Right ventricle myocardium superior (tissue), 1 donor: ENCODE measurements at regions not wholly inside any gene's neighbourhood (a gene's known extent, or its start where the extent isn't known, plus 50 kb on each side); places are given as distances from the start of the nearest gene placed in this dataset.
A peak's percentile ranks its signal among the peaks of the same experiment; 100 is the strongest.

ENCODE experiments used
- ATAC-seq: fragments of 200-7000 bp; cut with Tn5 transposase; one replicate; pipeline ENCODE4 v1.9.1; 2020; ENCODE audit warnings: mild to moderate bottlenecking; ENCODE audit not compliant: poor library complexity
- DNase-seq: peaks from one replicate; pipeline ENCODE4 v3.0.0-alpha.2; 2020
- intact Hi-C: fragments of 100-400 bp; cut with DNase I; formaldehyde crosslinking; loops from one replicate; pipeline ENCODE4 v1.11.2; 2022
- donor health status: DM: no; HTN: yes; CAD: no; lungs with severe emphysema.

GRCh38 chr12:24728366-24728765 lies 220.5 kb downstream of the BCAT1 start:
- ATAC-seq = no peak
- no peak for DNase-seq
- intact Hi-C loops = no loop called here

- no peak for DNase-seq
- intact Hi-C loops = no loop called here
These were observed 223.3 kb downstream of the BCAT1 start for GRCh38 chr12:24725616-24726015.

GRCh38 chr12:24724814-24725213 lies 224.1 kb downstream of the BCAT1 start:
- DNase-seq = no peak
- ATAC-seq = no peak
- intact Hi-C loops = no loop called here

More at GRCh38 chr12:24725616-24726015, 223.3 kb downstream of the BCAT1 start:
- no peak for ATAC-seq

GRCh38 chr12:24723759-24724158 lies 225.1 kb downstream of the BCAT1 start:
- intact Hi-C loops = no loop called here
- no peak for ATAC-seq

GRCh38 chr12:24721191-24721590 lies 227.7 kb downstream of the BCAT1 start:
- intact Hi-C loops = no loop called here
- DNase-seq (no peak), ATAC-seq (no peak)

More at GRCh38 chr12:24723759-24724158, 225.1 kb downstream of the BCAT1 start:
- DNase-seq = no peak

GRCh38 chr12:24719293-24719721 lies 229.6 kb downstream of the BCAT1 start:
- ATAC-seq = no peak
- intact Hi-C loops = no loop called here
- no peak for DNase-seq

GRCh38 chr12:24718617-24719016 lies 230.3 kb downstream of the BCAT1 start:
- intact Hi-C loops = no loop called here
- ATAC-seq = no peak
- DNase-seq = no peak

- DNase-seq = no peak
- no peak for ATAC-seq
- intact Hi-C loops = no loop called here
These were observed 234.7 kb downstream of the BCAT1 start for GRCh38 chr12:24714237-24714636.

GRCh38 chr12:24711056-24712008 lies 237.6 kb downstream of the BCAT1 start:
- intact Hi-C loops = no loop called here
- no peak for ATAC-seq
- DNase-seq = no peak

- ATAC-seq (no peak), DNase-seq (no peak)
- intact Hi-C loops = no loop called here
These were observed 239.7 kb downstream of the BCAT1 start for GRCh38 chr12:24709216-24709615.

- intact Hi-C loops = no loop called here
- DNase-seq (no peak), ATAC-seq (no peak)
These were observed 240.2 kb downstream of the BCAT1 start for GRCh38 chr12:24708718-24709117.

- DNase-seq = no peak
- intact Hi-C loops = no loop called here
- no peak for ATAC-seq
These were observed 240.9 kb downstream of the BCAT1 start for GRCh38 chr12:24708043-24708442.

- ATAC-seq = no peak
- intact Hi-C loops = no loop called here
- no peak for DNase-seq
These were observed 241.6 kb downstream of the BCAT1 start for GRCh38 chr12:24707334-24707733.

GRCh38 chr12:24705741-24706358 lies 243.1 kb downstream of the BCAT1 start:
- peak; percentile 27 for ATAC-seq
- no peak for DNase-seq
- intact Hi-C loops = no loop called here

- no peak for ATAC-seq
- no peak for DNase-seq
- intact Hi-C loops = no loop called here
These were observed 243.7 kb downstream of the BCAT1 start for GRCh38 chr12:24705216-24705615.

GRCh38 chr12:24701343-24701742 lies 247.6 kb downstream of the BCAT1 start:
- no peak for DNase-seq
- intact Hi-C loops = no loop called here
- no peak for ATAC-seq

GRCh38 chr12:24698972-24699371 lies 249.9 kb downstream of the BCAT1 start:
- DNase-seq (no peak), ATAC-seq (no peak)

GRCh38 chr12:24697769-24698168 lies 251.1 kb downstream of the BCAT1 start:
- ATAC-seq = no peak
- intact Hi-C loops = no loop called here
- no peak for DNase-seq

More at GRCh38 chr12:24698972-24699371, 249.9 kb downstream of the BCAT1 start:
- intact Hi-C loops = no loop called here

- intact Hi-C loops = no loop called here
- ATAC-seq = no peak
These were observed 251.6 kb downstream of the BCAT1 start for GRCh38 chr12:24697295-24697694.

GRCh38 chr12:24696800-24697199 lies 252.1 kb downstream of the BCAT1 start:
- no peak for DNase-seq
- intact Hi-C loops = no loop called here
- ATAC-seq = no peak

More at GRCh38 chr12:24697295-24697694, 251.6 kb downstream of the BCAT1 start:
- no peak for DNase-seq
